Osteocyte (in vitro differentiated cells): ENCODE measurements at regions not wholly inside any gene's neighbourhood (a gene's known extent, or its start where the extent isn't known, plus 50 kb on each side); places are given as distances from the start of the nearest gene placed in this dataset.
"Not testable (repeated sequence)": the region's sequence is repeated elsewhere in the genome, so short reads cannot be mapped to it uniquely, and the experiment has no call there.

Experiments used
- DNase-seq: peaks from one replicate; pipeline ENCODE4 v3.0.0; 2021; ENCODE audit warnings: mixed read lengths; ENCODE audit not compliant: unreplicated experiment; ENCODE audit errors: extremely low spot score
- H3K27ac Mint-ChIP-seq: one replicate; pipeline ENCODE4 v1.8.0; 2021; ENCODE audit warnings: mild to moderate bottlenecking, mixed read lengths; ENCODE audit not compliant: unreplicated experiment
- H3K27me3 Mint-ChIP-seq: one replicate; pipeline ENCODE4 v1.8.0; 2021; ENCODE audit warnings: mixed read lengths; ENCODE audit not compliant: unreplicated experiment
- H3K36me3 Mint-ChIP-seq: one replicate; pipeline ENCODE4 v1.8.0; 2021; ENCODE audit warnings: mixed read lengths; ENCODE audit not compliant: unreplicated experiment
- H3K4me1 Mint-ChIP-seq: one replicate; pipeline ENCODE4 v1.8.0; 2021; ENCODE audit warnings: mixed read lengths; ENCODE audit not compliant: unreplicated experiment
- H3K4me3 Mint-ChIP-seq: one replicate; pipeline ENCODE4 v1.8.0; 2021; ENCODE audit warnings: mild to moderate bottlenecking, moderate library complexity, mixed read lengths; ENCODE audit not compliant: unreplicated experiment
- H3K9me3 Mint-ChIP-seq: one replicate; pipeline ENCODE4 v1.8.0; 2021; ENCODE audit warnings: mixed read lengths; ENCODE audit not compliant: unreplicated experiment
- CTCF ChIP-seq: fragments of 200-600 bp; sonication (generic); IDR thresholded peaks from 2 replicates; pipeline ENCODE4 v1.5.0; 2021; ENCODE audit warnings: antibody characterized with exemption, mild to moderate bottlenecking, moderate library complexity

GRCh38 chr5:18003784-18004183 is 369.5 kb downstream of the TAF11L14 start:
- no peak overlapping the region for H3K4me3 Mint-ChIP-seq
- H3K36me3 Mint-ChIP-seq: no peaks in the 10 kb centered on the region
- H3K27me3 Mint-ChIP-seq: no peaks in the 10 kb centered on the region
- peaks cover 22% of the 10 kb centered on the region for H3K9me3 Mint-ChIP-seq
- TF ChIP-seq CTCF: no peak
- H3K27ac Mint-ChIP-seq: no peak overlapping the region
- H3K4me1 Mint-ChIP-seq: peaks cover 11% of the 10 kb centered on the region
- DNase-seq: no peak

DNA sequence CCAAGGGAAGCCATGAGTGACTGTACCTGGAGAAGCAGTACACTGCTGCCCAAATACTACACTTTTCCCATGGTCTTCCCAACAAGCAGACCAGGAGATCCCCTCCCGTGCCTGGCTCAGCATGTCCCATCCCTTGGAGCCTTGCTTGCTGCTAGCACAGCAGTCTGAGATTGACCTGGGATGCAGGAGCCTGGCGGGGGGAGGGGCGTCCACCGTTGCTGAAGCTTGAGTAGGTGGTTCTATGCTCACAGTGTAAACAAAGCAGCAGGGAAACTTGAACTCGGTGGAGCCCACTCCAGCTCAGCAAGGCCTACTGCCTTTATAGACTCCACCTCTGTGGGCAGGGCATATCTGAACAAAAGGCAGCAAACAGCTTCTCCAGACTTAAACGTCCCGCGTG is 372.0 kb downstream of the TAF11L14 start:
- not testable (repeated sequence) for H3K36me3 Mint-ChIP-seq, H3K4me3 Mint-ChIP-seq, H3K4me1 Mint-ChIP-seq, DNase-seq, H3K27me3 Mint-ChIP-seq, H3K27ac Mint-ChIP-seq
- peaks cover 22% of the 10 kb centered on the region for H3K9me3 Mint-ChIP-seq

- H3K4me1 Mint-ChIP-seq: no peaks in the 10 kb centered on the region
- no peaks in the 10 kb centered on the region for H3K36me3 Mint-ChIP-seq
- no peaks in the 10 kb centered on the region for H3K27me3 Mint-ChIP-seq
- DNase-seq: no peak
- H3K27ac Mint-ChIP-seq: no peak overlapping the region
- no peak overlapping the region for H3K4me3 Mint-ChIP-seq
- no peak for TF ChIP-seq CTCF
- peaks cover 20% of the 10 kb centered on the region for H3K9me3 Mint-ChIP-seq
These were observed 374.7 kb downstream of the TAF11L14 start for GRCh38 chr5:18008940-18009339.

DNA sequence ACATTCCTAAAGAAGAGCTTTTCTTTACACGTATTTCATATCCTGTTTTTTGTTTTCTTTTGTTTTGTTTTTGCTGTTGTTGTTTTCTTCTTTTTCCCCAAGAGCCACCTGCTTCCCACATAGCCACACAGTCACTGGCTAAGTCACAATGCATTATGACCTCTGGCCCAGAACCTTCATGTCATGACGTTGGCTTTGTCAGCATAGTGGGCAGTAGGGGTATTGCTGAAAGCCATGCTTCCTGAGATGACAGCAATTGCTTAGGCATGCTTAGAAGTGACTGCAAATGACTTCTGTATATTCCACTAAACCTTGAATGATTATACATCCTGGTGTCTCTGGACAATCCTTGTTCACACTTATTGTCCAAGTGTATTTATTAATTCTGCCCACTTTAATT is 375.8 kb downstream of the TAF11L14 start:
- Mint-ChIP-seq H3K4me3 (no peak overlapping the region), H3K27me3 (no peaks in the 10 kb centered on the region), H3K36me3 (no peaks in the 10 kb centered on the region), H3K9me3 (peaks cover 9% of the 10 kb centered on the region), H3K4me1 (no peaks in the 10 kb centered on the region), H3K27ac (no peak overlapping the region)
- no peak for TF ChIP-seq CTCF
- DNase-seq: no peak

DNA sequence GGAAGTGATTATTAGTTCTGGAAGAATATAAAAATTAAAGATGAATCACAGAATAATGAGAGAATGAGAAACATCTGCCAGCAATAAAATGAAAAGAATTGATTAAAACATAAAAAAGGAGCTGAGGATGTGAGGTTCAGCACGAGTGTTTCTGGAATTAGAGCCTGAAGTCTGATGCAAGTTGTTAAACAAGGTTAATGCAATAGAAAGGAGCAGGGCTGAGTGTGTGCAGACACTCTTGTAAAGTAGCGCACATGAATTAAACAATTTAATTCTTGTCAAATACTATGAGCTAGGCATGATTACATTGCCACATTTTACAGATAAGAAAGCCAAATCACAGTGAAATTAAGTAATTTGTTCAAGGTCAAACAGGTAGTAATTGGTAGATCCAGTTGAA is 384.2 kb downstream of the TAF11L14 start:
- H3K4me1 Mint-ChIP-seq: no peaks in the 10 kb centered on the region
- no peaks in the 10 kb centered on the region for H3K36me3 Mint-ChIP-seq
- no peaks in the 10 kb centered on the region for H3K27me3 Mint-ChIP-seq
- no peak for TF ChIP-seq CTCF
- no peak overlapping the region for H3K4me3 Mint-ChIP-seq
- H3K9me3 Mint-ChIP-seq: peaks cover 10% of the 10 kb centered on the region
- DNase-seq: no peak
- H3K27ac Mint-ChIP-seq: no peak overlapping the region

- peaks cover 6% of the 10 kb centered on the region for H3K9me3 Mint-ChIP-seq
- H3K27me3 Mint-ChIP-seq: no peaks in the 10 kb centered on the region
- H3K4me3 Mint-ChIP-seq: no peak overlapping the region
- H3K27ac Mint-ChIP-seq: no peak overlapping the region
- no peaks in the 10 kb centered on the region for H3K36me3 Mint-ChIP-seq
- no peak for TF ChIP-seq CTCF
- peaks cover 6% of the 10 kb centered on the region for H3K4me1 Mint-ChIP-seq
- no peak for DNase-seq
These were observed 389.0 kb downstream of the TAF11L14 start for GRCh38 chr5:18023275-18023674.
